CD14-positive monocyte (primary cell): ENCODE measurements at regions not wholly inside any gene's neighbourhood (a gene's known extent, or its start where the extent isn't known, plus 50 kb on each side); places are given as distances from the start of the nearest gene placed in this dataset.

Experiments used
- DNase-seq, 3 donors: peaks; one replicate each; pipeline ENCODE4 v3.0.0-alpha.2; 2011 to 2022
- H2AFZ ChIP-seq: 2 replicates; pipeline ENCODE4 v1.6.0; 2012; ENCODE audit warnings: mild to moderate bottlenecking, low read depth, low read length, inconsistent platforms; ENCODE audit not compliant: insufficient read depth, poor library complexity, severe bottlenecking
- H3K27ac ChIP-seq, 2 donors: 1 replicate in 1 of 2; 2 replicates in 1 of 2; pipeline ENCODE4 v1.5.1; 2012 to 2013; ENCODE audit warnings: low read length in 2 of 2, control low read depth in 1 of 2, inconsistent platforms in 1 of 2, low read depth in 1 of 2, mild to moderate bottlenecking in 1 of 2
- H3K27me3 ChIP-seq, 2 donors: one replicate each; pipeline versions ENCODE4 v1.6.0 to v1.6.1; 2011 to 2013; ENCODE audit warnings: low read length in 2 of 2; ENCODE audit not compliant: control insufficient read depth in 2 of 2, insufficient read depth in 2 of 2
- H3K36me3 ChIP-seq, 2 donors: replicated peaks in 1 of 2; 1 replicate in 1 of 2; 2 replicates in 1 of 2; pipeline versions ENCODE4 v1.5.1 to v1.6.1; 2012 to 2013; ENCODE audit warnings: low read length in 2 of 2, control low read depth in 1 of 2, inconsistent platforms in 1 of 2, mild to moderate bottlenecking in 1 of 2; ENCODE audit not compliant: insufficient read depth in 2 of 2, control insufficient read depth in 1 of 2
- H3K4me1 ChIP-seq, 2 donors: 1 replicate in 1 of 2; 2 replicates in 1 of 2; pipeline versions ENCODE4 v1.5.1 to v1.6.1; 2012 to 2013; ENCODE audit warnings: low read length in 2 of 2, control low read depth in 1 of 2, inconsistent platforms in 1 of 2, mild to moderate bottlenecking in 1 of 2, moderate library complexity in 1 of 2; ENCODE audit not compliant: insufficient read depth in 2 of 2, control insufficient read depth in 1 of 2
- H3K4me2 ChIP-seq: replicated peaks from 2 replicates; pipeline ENCODE3; 2012; ENCODE audit warnings: low read length, moderate library complexity, mild to moderate bottlenecking; ENCODE audit not compliant: poor library complexity, severe bottlenecking; ENCODE audit errors: extremely low read depth
- H3K4me3 ChIP-seq, 3 experiments: fragments of 200-600 bp in 1 of 3; sonication (generic) in 1 of 3; replicated peaks in 1 of 3; 1 replicate in 2 of 3; 2 replicates in 1 of 3; pipeline ENCODE4 v1.5.1; 2011 to 2013; ENCODE audit warnings: low read length in 3 of 3, mild to moderate bottlenecking in 3 of 3, control low read depth in 2 of 3, low read depth in 2 of 3, inconsistent platforms in 1 of 3, moderate library complexity in 1 of 3
- H3K79me2 ChIP-seq: 2 replicates; pipeline ENCODE4 v1.6.0; 2012; ENCODE audit warnings: mild to moderate bottlenecking, control low read depth, inconsistent platforms, low read length, moderate library complexity; ENCODE audit not compliant: insufficient read depth
- H3K9ac ChIP-seq: 2 replicates; pipeline ENCODE4 v1.6.0; 2017; ENCODE audit warnings: low read length, mild to moderate bottlenecking; ENCODE audit not compliant: insufficient read depth, poor library complexity, severe bottlenecking
- H3K9me3 ChIP-seq, 2 donors: replicated peaks in 1 of 2; 1 replicate in 1 of 2; 2 replicates in 1 of 2; pipeline versions ENCODE4 v1.5.1 to v1.6.1; 2012 to 2013; ENCODE audit warnings: low read length in 2 of 2, control low read depth in 1 of 2; ENCODE audit not compliant: control insufficient read depth in 1 of 2, insufficient read depth in 1 of 2
- H4K20me1 ChIP-seq: 2 replicates; pipeline ENCODE4 v1.6.0; 2012; ENCODE audit warnings: mild to moderate bottlenecking, low read length, control low read depth, moderate library complexity; ENCODE audit not compliant: insufficient read depth
- H3K27ac Mint-ChIP-seq, 7 donors: one replicate each; pipeline ENCODE4 v1.8.0; 2020; ENCODE audit warnings: mild to moderate bottlenecking in 7 of 7, mixed read lengths in 7 of 7, moderate library complexity in 6 of 7, inconsistent platforms in 2 of 7
- H3K27me3 Mint-ChIP-seq, 3 donors: one replicate each; pipeline ENCODE4 v1.8.0; 2021 to 2022; ENCODE audit warnings: low read depth in 3 of 3, mild to moderate bottlenecking in 3 of 3, mixed read lengths in 3 of 3, moderate library complexity in 3 of 3, inconsistent platforms in 1 of 3
- H3K36me3 Mint-ChIP-seq, 2 donors: one replicate each; pipeline ENCODE4 v1.8.0; 2020; ENCODE audit warnings: mixed read lengths in 2 of 2, inconsistent platforms in 1 of 2, mild to moderate bottlenecking in 1 of 2
- H3K4me1 Mint-ChIP-seq: one replicate; pipeline ENCODE4 v1.8.0; 2020; ENCODE audit warnings: mild to moderate bottlenecking, mixed read lengths
- H3K4me3 Mint-ChIP-seq, 2 donors: one replicate each; pipeline ENCODE4 v1.8.0; 2020; ENCODE audit warnings: mild to moderate bottlenecking in 2 of 2, mixed read lengths in 2 of 2, moderate library complexity in 1 of 2
- H3K9me3 Mint-ChIP-seq, 7 donors: one replicate each; pipeline ENCODE4 v1.8.0; 2020 to 2022; ENCODE audit warnings: mixed read lengths in 7 of 7, mild to moderate bottlenecking in 6 of 7, moderate library complexity in 6 of 7, inconsistent platforms in 2 of 7
- CTCF ChIP-seq: fragments of 200-600 bp; IDR thresholded peaks from one replicate; pipeline ENCODE4 v1.8.0; 2022; ENCODE audit warnings: antibody characterized with exemption, mild to moderate bottlenecking
- WGBS: methylation state at CpG from one replicate; pipeline ENCODE4 v1.1.5; 2013; ENCODE audit warnings: missing lambda C conversion rate; ENCODE audit not compliant: insufficient coverage; 5-methylcytosine and 5-hydroxymethylcytosine counted together
- intact Hi-C, 2 donors: fragments of 100-400 bp; cut with micrococcal nuclease; formaldehyde crosslinking; loops; one replicate each; pipeline versions ENCODE4 v1.15.0 to v1.15.1; 2023

- Mint-ChIP-seq H3K27me3 (peaks cover 0 to 6% (median 1%) of the 10 kb centered on the region in 3 donors), H3K4me3 (peak overlapping the region in 1 of 2 donors; percentile 19), H3K27ac (peak overlapping the region; percentile 73 to 93 (median 85)), H3K4me1 (peaks cover 67% of the 10 kb centered on the region), H3K36me3 (peaks cover 4% of the 10 kb centered on the region in 2 donors), H3K9me3 (peaks cover 0 to 3% (median under 1%) of the 10 kb centered on the region in 7 donors)
- intact Hi-C loops: loop anchor here (5.0 kb wide), 1 partner anchor 47 kb away; no protein-coding TSS in a partner anchor
- Histone ChIP-seq H3K27ac (peak overlapping the region in 1 of 2 donors; percentile 50), H3K4me3 (peak overlapping the region in 1 of 3 experiments; percentile 12), H3K79me2 (no peaks in the 10 kb centered on the region), H3K9ac (no peak overlapping the region), H3K27me3 (no peaks in the 10 kb centered on the region), H3K4me2 (peak overlapping the region; percentile 47), H2AFZ (no peak overlapping the region), H3K9me3 (no peaks in the 10 kb centered on the region), H4K20me1 (no peaks in the 10 kb centered on the region), H3K4me1 (peaks cover 60 to 61% of the 10 kb centered on the region in 2 donors), H3K36me3 (no peaks in the 10 kb centered on the region)
- no CpG with 5 or more reads among the region's 1 CpG for WGBS
- no peak for TF ChIP-seq CTCF
- DNase-seq: peak; percentile 62 to 80 (median 77)
These were observed 73.4 kb upstream of the POMP start for GRCh38 chr13:28585561-28585960.

GRCh38 chr13:28584873-28585381, 74.0 kb upstream of the POMP start:
- Histone ChIP-seq H3K9me3 (no peaks in the 10 kb centered on the region), H3K27me3 (no peaks in the 10 kb centered on the region), H2AFZ (no peak overlapping the region), H4K20me1 (no peaks in the 10 kb centered on the region), H3K4me3 (peak overlapping the region in 1 of 3 experiments; percentile 12), H3K4me1 (peaks cover 54 to 55% of the 10 kb centered on the region in 2 donors), H3K79me2 (no peaks in the 10 kb centered on the region), H3K9ac (no peak overlapping the region), H3K4me2 (peak overlapping the region; percentile 47), H3K36me3 (no peaks in the 10 kb centered on the region), H3K27ac (peak overlapping the region in 1 of 2 donors; percentile 50)
- peaks cover 0 to 3% (median 1%) of the 10 kb centered on the region in 7 donors for H3K9me3 Mint-ChIP-seq
- intact Hi-C loops: loop anchor here (5.0 kb wide), 1 partner anchor 47 kb away; no protein-coding TSS in a partner anchor
- TF ChIP-seq CTCF: no peak
- WGBS: no CpG with 5 or more reads among the region's 4 CpGs
- H3K4me1 Mint-ChIP-seq: peaks cover 61% of the 10 kb centered on the region
- H3K36me3 Mint-ChIP-seq: peaks cover 4% of the 10 kb centered on the region in 2 donors
- DNase-seq: peak in 2 of 3 donors; percentile 23 to 55
- peaks cover 0 to 6% (median 0%) of the 10 kb centered on the region in 3 donors for H3K27me3 Mint-ChIP-seq
- peak overlapping the region; percentile 9 to 93 (median 84) for H3K27ac Mint-ChIP-seq
- no peak overlapping the region for H3K4me3 Mint-ChIP-seq
